Small intestine (tissue), 7 donors: ENCODE measurements at regions not wholly inside any gene's neighbourhood (a gene's known extent, or its start where the extent isn't known, plus 50 kb on each side); places are given as distances from the start of the nearest gene placed in this dataset.

ENCODE experiments used
- DNase-seq, 2 donors: peaks; one replicate each; pipeline versions ENCODE4 v3.0.0 to v3.0.0-alpha.2; 2013
- FAIRE-seq: peaks from 2 replicates; lab custom pipeline; 2012; peaks lifted over from hg19 to GRCh38; lab: Jason Lieb, UNC
- H3K27ac ChIP-seq, 3 donors: one replicate each; pipeline ENCODE4 v1.5.1; 2013; ENCODE audit warnings: low read length in 2 of 3, mild to moderate bottlenecking in 2 of 3, control low read depth in 1 of 3, inconsistent platforms in 1 of 3, low read depth in 1 of 3, moderate library complexity in 1 of 3
- H3K27me3 ChIP-seq, 3 donors: one replicate each; pipeline ENCODE4 v1.6.1; 2013; ENCODE audit warnings: low read length in 3 of 3, inconsistent platforms in 1 of 3; ENCODE audit not compliant: control insufficient read depth in 3 of 3, insufficient read depth in 3 of 3
- H3K36me3 ChIP-seq, 3 donors: one replicate each; pipeline ENCODE4 v1.6.1; 2013; ENCODE audit warnings: low read length in 3 of 3, inconsistent platforms in 1 of 3, low read depth in 1 of 3, mild to moderate bottlenecking in 1 of 3, moderate library complexity in 1 of 3; ENCODE audit not compliant: control insufficient read depth in 3 of 3, insufficient read depth in 2 of 3
- H3K4me1 ChIP-seq, 3 donors: one replicate each; pipeline ENCODE4 v1.6.1; 2013; ENCODE audit warnings: low read length in 2 of 3, inconsistent platforms in 1 of 3, low read depth in 1 of 3, mild to moderate bottlenecking in 1 of 3, moderate library complexity in 1 of 3; ENCODE audit not compliant: control insufficient read depth in 3 of 3, insufficient read depth in 2 of 3
- H3K4me3 ChIP-seq, 3 donors: one replicate each; pipeline ENCODE4 v1.5.1; 2013; ENCODE audit warnings: low read length in 3 of 3, control low read depth in 1 of 3, inconsistent platforms in 1 of 3, low read depth in 1 of 3, mild to moderate bottlenecking in 1 of 3, moderate library complexity in 1 of 3
- H3K9me3 ChIP-seq, 2 donors: one replicate each; pipeline ENCODE4 v1.6.1; 2013; ENCODE audit warnings: low read depth in 1 of 2, low read length in 1 of 2; ENCODE audit not compliant: control insufficient read depth in 2 of 2, insufficient read depth in 1 of 2
- WGBS, 3 donors: extraction: QIAGEN DNeasy Blood & Tissue Kit; methylation state at CpG; one replicate each; pipeline ENCODE4 v1.1.7; 2013; 5-methylcytosine and 5-hydroxymethylcytosine counted together
- donor health status: healthy with polysubstance abuse.
- donor health status: control.
- donor health status: control.
- donor health status: Bipolar disorder and iron deficiency.
- donor health status: healthy.

GRCh38 chr6:134819236-134819635, 130.7 kb downstream of the ALDH8A1 start:
- H3K4me3 ChIP-seq, result no peak overlapping the region
- no peaks in the 10 kb centered on the region for H3K27me3 ChIP-seq
- no peak for DNase-seq
- H3K4me1 ChIP-seq, result peaks cover 2 to 29% (median 4%) of the 10 kb centered on the region in 3 donors
- 84 to 93% (median 85%) methylated on average over 2 of the region's 2 CpGs for WGBS, 3 donors
- H3K27ac ChIP-seq, result no peak overlapping the region
- no peak for FAIRE-seq
- H3K9me3 ChIP-seq, result no peaks in the 10 kb centered on the region
- no peaks in the 10 kb centered on the region for H3K36me3 ChIP-seq

DNA sequence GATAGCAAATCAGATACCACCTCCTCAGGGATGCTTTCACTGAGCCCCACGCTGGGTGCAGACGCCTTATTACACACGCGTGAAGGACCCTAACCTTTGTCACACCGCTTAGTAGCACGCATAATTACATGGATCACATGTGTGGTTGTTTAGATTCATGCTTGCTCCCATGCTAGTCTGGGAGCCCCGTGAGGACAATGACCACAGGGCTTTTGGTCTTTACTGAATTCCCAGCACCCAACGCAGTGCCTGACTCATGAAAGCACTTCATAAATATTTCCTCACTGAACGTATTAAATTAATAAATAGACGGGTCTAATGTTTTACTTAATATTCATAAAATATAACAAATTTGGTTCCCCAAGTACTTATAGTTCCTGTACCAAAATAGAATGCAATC, 132.5 kb downstream of the ALDH8A1 start:
- Histone ChIP-seq H3K27ac (no peak overlapping the region), H3K4me3 (no peak overlapping the region), H3K4me1 (peaks cover 0 to 19% (median 2%) of the 10 kb centered on the region in 3 donors), H3K9me3 (no peaks in the 10 kb centered on the region), H3K36me3 (no peaks in the 10 kb centered on the region), H3K27me3 (no peaks in the 10 kb centered on the region)
- DNase-seq (no peak), FAIRE-seq (no peak)
- 92 to 96% (median 93%) methylated on average over 10 of the region's 10 CpGs for WGBS, 3 donors

- DNase-seq (no peak), FAIRE-seq (no peak)
- no peaks in the 10 kb centered on the region for H3K36me3 ChIP-seq
- peaks cover 0 to 19% (median 2%) of the 10 kb centered on the region in 3 donors for H3K4me1 ChIP-seq
- WGBS, 3 donors, result 88 to 93% (median 89%) methylated on average over 3 of the region's 3 CpGs
- no peaks in the 10 kb centered on the region for H3K27me3 ChIP-seq
- H3K4me3 ChIP-seq, result no peak overlapping the region
- no peaks in the 10 kb centered on the region for H3K9me3 ChIP-seq
- no peak overlapping the region for H3K27ac ChIP-seq
Observed at GRCh38 chr6:134816780-134817179, 133.1 kb downstream of the ALDH8A1 start.

- no peaks in the 10 kb centered on the region for H3K9me3 ChIP-seq
- peaks cover 0 to 17% (median 2%) of the 10 kb centered on the region in 3 donors for H3K4me1 ChIP-seq
- H3K36me3 ChIP-seq, result no peaks in the 10 kb centered on the region
- 54 to 88% (median 87%) methylated on average over 1 of the region's 1 CpG for WGBS, 3 donors
- H3K4me3 ChIP-seq, result no peak overlapping the region
- DNase-seq (no peak), FAIRE-seq (no peak)
- H3K27me3 ChIP-seq, result no peaks in the 10 kb centered on the region
- no peak overlapping the region for H3K27ac ChIP-seq
Observed at GRCh38 chr6:134816300-134816699, 133.6 kb downstream of the ALDH8A1 start.

- no peaks in the 10 kb centered on the region for H3K36me3 ChIP-seq
- DNase-seq, result no peak
- no peak for FAIRE-seq
- no peak overlapping the region for H3K27ac ChIP-seq
- no peaks in the 10 kb centered on the region for H3K27me3 ChIP-seq
- WGBS, 3 donors, result 89 to 96% (median 94%) methylated on average over 4 of the region's 4 CpGs
- no peaks in the 10 kb centered on the region for H3K9me3 ChIP-seq
- no peaks in the 10 kb centered on the region for H3K4me1 ChIP-seq
- H3K4me3 ChIP-seq, result no peak overlapping the region
Observed at GRCh38 chr6:134814076-134814695, 135.7 kb downstream of the ALDH8A1 start.

- Histone ChIP-seq H3K36me3 (no peaks in the 10 kb centered on the region), H3K27me3 (no peaks in the 10 kb centered on the region), H3K9me3 (no peaks in the 10 kb centered on the region), H3K4me1 (no peaks in the 10 kb centered on the region), H3K4me3 (no peak overlapping the region), H3K27ac (no peak overlapping the region)
- DNase-seq, result no peak
- 95 to 100% (median 97%) methylated on average over 2 of the region's 2 CpGs for WGBS, 3 donors
- no peak for FAIRE-seq
Observed at GRCh38 chr6:134813146-134813545, 136.8 kb downstream of the ALDH8A1 start.

- DNase-seq (no peak), FAIRE-seq (no peak)
- H3K36me3 ChIP-seq, result no peaks in the 10 kb centered on the region
- H3K27me3 ChIP-seq, result no peaks in the 10 kb centered on the region
- 93 to 96% (median 96%) methylated on average over 2 of the region's 2 CpGs for WGBS, 3 donors
- H3K27ac ChIP-seq, result no peak overlapping the region
- no peaks in the 10 kb centered on the region for H3K9me3 ChIP-seq
- no peaks in the 10 kb centered on the region for H3K4me1 ChIP-seq
- H3K4me3 ChIP-seq, result no peak overlapping the region
Observed at GRCh38 chr6:134810402-134810801, 139.5 kb downstream of the ALDH8A1 start.

- Histone ChIP-seq H3K9me3 (no peaks in the 10 kb centered on the region), H3K4me1 (no peaks in the 10 kb centered on the region), H3K27me3 (no peaks in the 10 kb centered on the region), H3K4me3 (no peak overlapping the region), H3K36me3 (no peaks in the 10 kb centered on the region), H3K27ac (no peak overlapping the region)
- FAIRE-seq (no peak), DNase-seq (no peak)
- WGBS, 3 donors, result 89 to 96% (median 93%) methylated on average over 4 of the region's 4 CpGs
Observed at GRCh38 chr6:134809130-134809529, 140.8 kb downstream of the ALDH8A1 start.
